GM23338 (cell line): ENCODE measurements at regions not wholly inside any gene's neighbourhood (a gene's known extent, or its start where the extent isn't known, plus 50 kb on each side); places are given as distances from the start of the nearest gene placed in this dataset.

ENCODE experiments used
- ATAC-seq: fragments of 200-7000 bp; cut with Tn5 transposase; 3 replicates; pipeline ENCODE4 v1.9.1; 2020
- DNase-seq: peaks from one replicate; pipeline ENCODE4 v3.0.0-alpha.2; 2015; ENCODE audit warnings: low spot score
- H2AFZ ChIP-seq: fragments of 200-600 bp; sonication (generic); 2 replicates; pipeline ENCODE4 v1.8.0; 2016; ENCODE audit warnings: antibody characterized with exemption, mild to moderate bottlenecking, moderate library complexity
- H3F3A ChIP-seq: fragments of 200-600 bp; sonication (generic); replicated peaks from 2 replicates; pipeline ENCODE4 v1.8.0; 2017; ENCODE audit warnings: antibody characterized with exemption, mixed run types, low read depth
- H3K27ac ChIP-seq: fragments of 200-600 bp; sonication (generic); 2 replicates; pipeline ENCODE4 v1.6.1; 2016; ENCODE audit warnings: low read depth
- H3K27me3 ChIP-seq: fragments of 200-600 bp; sonication (generic); 2 replicates; pipeline ENCODE4 v1.8.0; 2016; ENCODE audit warnings: mild to moderate bottlenecking, mixed run types, moderate library complexity; ENCODE audit not compliant: insufficient read depth
- H3K36me3 ChIP-seq: fragments of 200-600 bp; sonication (generic); 2 replicates; pipeline ENCODE4 v1.8.0; 2016; ENCODE audit warnings: mild to moderate bottlenecking; ENCODE audit not compliant: insufficient read depth
- H3K4me1 ChIP-seq: fragments of 200-600 bp; sonication (generic); 2 replicates; pipeline ENCODE4 v1.8.0; 2016; ENCODE audit warnings: mild to moderate bottlenecking, moderate library complexity; ENCODE audit not compliant: insufficient read depth
- H3K4me2 ChIP-seq: fragments of 200-600 bp; sonication (generic); 2 replicates; pipeline ENCODE4 v1.7.1; 2017; ENCODE audit warnings: mixed run types
- H3K4me3 ChIP-seq: fragments of 200-600 bp; sonication (generic); 2 replicates; pipeline ENCODE4 v1.6.1; 2016; ENCODE audit warnings: mixed run types
- H3K79me2 ChIP-seq: fragments of 200-600 bp; sonication (generic); replicated peaks from 2 replicates; pipeline ENCODE4 v1.8.0; 2017; ENCODE audit warnings: mild to moderate bottlenecking; ENCODE audit not compliant: insufficient read depth
- H3K9me2 ChIP-seq: fragments of 200-600 bp; sonication (generic); 2 replicates; pipeline ENCODE4 v1.8.0; 2017; ENCODE audit not compliant: insufficient read depth
- H4K20me1 ChIP-seq: fragments of 200-600 bp; sonication (generic); replicated peaks from 2 replicates; pipeline ENCODE4 v1.8.0; 2017; ENCODE audit warnings: mild to moderate bottlenecking; ENCODE audit not compliant: insufficient read depth
- H3K27ac Mint-ChIP-seq: 2 replicates; pipeline ENCODE4 v1.8.0; 2020; ENCODE audit warnings: inconsistent platforms, mild to moderate bottlenecking, moderate library complexity, mixed read lengths
- H3K27me3 Mint-ChIP-seq: 3 replicates; pipeline ENCODE4 v1.8.0; 2022; ENCODE audit warnings: low read depth, mild to moderate bottlenecking, moderate library complexity, mixed read lengths, inconsistent platforms; ENCODE audit not compliant: insufficient read depth, poor library complexity
- H3K36me3 Mint-ChIP-seq: 3 replicates; pipeline ENCODE4 v1.8.0; 2021; ENCODE audit warnings: low read depth, mild to moderate bottlenecking, inconsistent platforms, moderate library complexity, mixed read lengths
- H3K4me1 Mint-ChIP-seq: 3 replicates; pipeline ENCODE4 v1.8.0; 2020; ENCODE audit warnings: mild to moderate bottlenecking, inconsistent platforms, mixed read lengths
- H3K4me3 Mint-ChIP-seq: 3 replicates; pipeline ENCODE4 v1.8.0; 2021; ENCODE audit warnings: moderate library complexity, mild to moderate bottlenecking, inconsistent platforms, mixed read lengths
- H3K9me3 Mint-ChIP-seq: 3 replicates; pipeline ENCODE4 v1.8.0; 2020; ENCODE audit warnings: moderate library complexity, mild to moderate bottlenecking, inconsistent platforms, mixed read lengths
- CREB1 ChIP-seq: fragments of 250-450 bp; sonication (Bioruptor Pico); IDR thresholded peaks from 2 replicates; pipeline ENCODE4 v1.5.0; 2020; ENCODE audit warnings: low read depth, mild to moderate bottlenecking, moderate library complexity
- ETS1 ChIP-seq: IDR thresholded peaks from 2 replicates; pipeline ENCODE4 v1.6.1; 2016; ENCODE audit warnings: antibody characterized with exemption
- EZH2 ChIP-seq: fragments of 200-600 bp; sonication (generic); IDR thresholded peaks from one replicate; pipeline ENCODE4 v1.8.0; 2017; ENCODE audit warnings: antibody characterized with exemption, mild to moderate bottlenecking, low read depth; ENCODE audit not compliant: unreplicated experiment
- EZH2phosphoT487 ChIP-seq: fragments of 200-600 bp; sonication (generic); IDR thresholded peaks from one replicate; pipeline ENCODE4 v1.8.1; 2018; ENCODE audit warnings: antibody characterized with exemption; ENCODE audit not compliant: unreplicated experiment
- JUNB ChIP-seq: IDR thresholded peaks from one replicate; pipeline ENCODE4 v1.6.1; 2016; ENCODE audit warnings: antibody characterized with exemption; ENCODE audit not compliant: unreplicated experiment
- NANOG ChIP-seq: IDR thresholded peaks from 2 replicates; pipeline ENCODE4 v1.6.1; 2016; ENCODE audit warnings: antibody characterized with exemption, borderline replicate concordance
- POLR2AphosphoS5 ChIP-seq: IDR thresholded peaks from 2 replicates; pipeline ENCODE4 v1.6.1; 2016; ENCODE audit warnings: antibody characterized with exemption, low read depth
- STAT1 ChIP-seq: IDR thresholded peaks from one replicate; pipeline ENCODE4 v1.6.1; 2016; ENCODE audit warnings: antibody characterized with exemption; ENCODE audit not compliant: unreplicated experiment
- ZNF114 ChIP-seq: fragments of 250-450 bp; sonication (Bioruptor Pico); IDR thresholded peaks from 2 replicates; pipeline ENCODE4 v1.5.0; 2020; ENCODE audit warnings: mild to moderate bottlenecking, moderate library complexity
- ZNF331 ChIP-seq: fragments of 250-450 bp; sonication (Bioruptor Pico); IDR thresholded peaks from 2 replicates; pipeline ENCODE4 v1.5.0; 2020; ENCODE audit warnings: low read depth, mild to moderate bottlenecking, moderate library complexity
- TF ChIP-seq, protein P1 (sequence below), 2 experiments: fragments of 200-600 bp in 1 of 2; sonication (generic) in 1 of 2; conservative IDR thresholded peaks; 2 replicates each; pipeline versions ENCODE4 v1.5.1 to v1.6.1; 2016 to 2017; ENCODE audit warnings: antibody characterized with exemption in 2 of 2, low read depth in 2 of 2, mild to moderate bottlenecking in 2 of 2, moderate library complexity in 1 of 2
- TF ChIP-seq, protein P2 (sequence below): IDR thresholded peaks from one replicate; pipeline ENCODE4 v1.6.1; 2018; ENCODE audit warnings: antibody characterized with exemption; ENCODE audit not compliant: unreplicated experiment

DNA sequence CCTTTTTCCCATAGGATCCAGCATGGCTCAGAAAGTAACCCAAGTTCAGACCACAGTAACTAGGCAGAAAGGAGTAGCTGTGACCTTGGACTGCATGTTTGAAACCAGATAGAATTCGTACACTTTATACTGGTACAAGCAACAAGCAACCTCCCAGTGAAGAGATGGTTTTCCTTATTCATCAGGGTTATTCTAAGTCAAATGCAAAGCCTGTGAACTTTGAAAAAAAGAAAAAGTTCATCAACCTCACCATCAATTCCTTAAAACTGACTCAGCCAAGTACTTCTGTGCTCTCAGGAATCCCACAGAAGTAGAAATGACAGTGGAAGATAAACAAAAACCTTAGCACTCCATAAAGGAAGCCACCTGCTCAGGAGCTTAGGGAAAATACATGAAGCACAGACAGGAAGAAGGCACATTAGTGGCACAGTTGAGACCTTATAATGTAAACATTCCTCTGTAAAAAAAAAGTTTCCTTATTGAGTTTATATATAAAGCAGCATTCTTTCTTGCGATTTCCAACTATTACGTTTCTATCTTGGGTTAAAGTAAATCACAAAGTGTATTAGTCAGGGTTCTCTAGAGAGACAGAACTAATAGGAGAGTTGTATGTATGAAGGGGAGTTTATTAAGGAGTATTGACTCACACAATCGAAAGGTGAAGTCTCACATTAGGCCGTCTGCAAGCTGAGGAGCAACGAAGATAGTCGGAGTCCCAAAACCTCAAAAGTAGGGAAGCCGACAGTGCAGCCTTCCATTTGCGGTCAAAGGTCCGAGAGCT is 398.4 kb downstream of the DAD1 start (continued):
- TF ChIP-seq EZH2 = no peak
- TF ChIP-seq STAT1 = no peak
- TF ChIP-seq EZH2phosphoT487 = no peak
- TF ChIP-seq POLR2AphosphoS5 = no peak
- no peak for TF ChIP-seq ZNF114
- TF ChIP-seq, protein P1, sequence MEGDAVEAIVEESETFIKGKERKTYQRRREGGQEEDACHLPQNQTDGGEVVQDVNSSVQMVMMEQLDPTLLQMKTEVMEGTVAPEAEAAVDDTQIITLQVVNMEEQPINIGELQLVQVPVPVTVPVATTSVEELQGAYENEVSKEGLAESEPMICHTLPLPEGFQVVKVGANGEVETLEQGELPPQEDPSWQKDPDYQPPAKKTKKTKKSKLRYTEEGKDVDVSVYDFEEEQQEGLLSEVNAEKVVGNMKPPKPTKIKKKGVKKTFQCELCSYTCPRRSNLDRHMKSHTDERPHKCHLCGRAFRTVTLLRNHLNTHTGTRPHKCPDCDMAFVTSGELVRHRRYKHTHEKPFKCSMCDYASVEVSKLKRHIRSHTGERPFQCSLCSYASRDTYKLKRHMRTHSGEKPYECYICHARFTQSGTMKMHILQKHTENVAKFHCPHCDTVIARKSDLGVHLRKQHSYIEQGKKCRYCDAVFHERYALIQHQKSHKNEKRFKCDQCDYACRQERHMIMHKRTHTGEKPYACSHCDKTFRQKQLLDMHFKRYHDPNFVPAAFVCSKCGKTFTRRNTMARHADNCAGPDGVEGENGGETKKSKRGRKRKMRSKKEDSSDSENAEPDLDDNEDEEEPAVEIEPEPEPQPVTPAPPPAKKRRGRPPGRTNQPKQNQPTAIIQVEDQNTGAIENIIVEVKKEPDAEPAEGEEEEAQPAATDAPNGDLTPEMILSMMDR (conservative IDR thresholded peaks at IDR 0.05; ENCODE audit: low read depth in 2 of 2) = no peak
- TF ChIP-seq ZNF331 (CRISPR knock-in tag) = no peak

DNA sequence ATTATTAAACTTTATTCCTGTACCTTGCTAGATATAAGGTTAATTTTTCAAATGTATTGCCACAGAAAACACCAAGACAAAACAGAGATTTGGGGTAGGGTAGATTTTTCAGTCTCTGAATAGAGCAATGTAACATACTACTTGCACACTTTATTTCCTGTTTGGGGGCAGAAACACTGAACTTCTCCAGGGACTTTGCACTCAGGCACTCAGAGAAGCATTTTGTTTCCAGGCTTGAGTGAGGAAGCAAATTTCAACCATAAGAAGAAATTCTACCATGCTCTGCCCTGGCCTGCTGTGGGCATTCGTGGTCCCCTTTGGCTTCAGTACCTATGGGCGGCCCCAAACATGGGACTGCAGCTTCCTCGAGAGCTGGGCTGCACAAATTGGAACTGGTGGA is 399.1 kb downstream of the DAD1 start:
- Histone ChIP-seq H3K4me1 (no peaks in the 10 kb centered on the region), H3K4me3 (no peak overlapping the region), H2AFZ (0 out of 2 replicates have a peak overlapping the region, but pooled peaks have one; percentile 38), H3K27ac (no peak overlapping the region), H3K27me3 (no peaks in the 10 kb centered on the region), H3K4me2 (no peak overlapping the region), H3K9me2 (no peaks in the 10 kb centered on the region), H3K79me2 (no peaks in the 10 kb centered on the region), H4K20me1 (no peaks in the 10 kb centered on the region), H3F3A (no peaks in the 10 kb centered on the region), H3K36me3 (no peaks in the 10 kb centered on the region)
- ATAC-seq = no peak
- Mint-ChIP-seq H3K27ac (no peak overlapping the region), H3K4me3 (no peak overlapping the region), H3K36me3 (no peaks in the 10 kb centered on the region), H3K4me1 (no peaks in the 10 kb centered on the region), H3K9me3 (no peaks in the 10 kb centered on the region), H3K27me3 (no peaks in the 10 kb centered on the region)
- no peak for DNase-seq
- TF ChIP-seq ZNF114 (no peak), CREB1 (CRISPR knock-in tag) (no peak), ETS1 (no peak), POLR2AphosphoS5 (no peak), ZNF331 (CRISPR knock-in tag) (no peak), JUNB (no peak), NANOG (no peak), STAT1 (no peak), EZH2 (no peak)
- TF ChIP-seq, protein P1 (conservative IDR thresholded peaks at IDR 0.05; ENCODE audit: low read depth in 2 of 2) = no peak
- TF ChIP-seq, protein P2, sequence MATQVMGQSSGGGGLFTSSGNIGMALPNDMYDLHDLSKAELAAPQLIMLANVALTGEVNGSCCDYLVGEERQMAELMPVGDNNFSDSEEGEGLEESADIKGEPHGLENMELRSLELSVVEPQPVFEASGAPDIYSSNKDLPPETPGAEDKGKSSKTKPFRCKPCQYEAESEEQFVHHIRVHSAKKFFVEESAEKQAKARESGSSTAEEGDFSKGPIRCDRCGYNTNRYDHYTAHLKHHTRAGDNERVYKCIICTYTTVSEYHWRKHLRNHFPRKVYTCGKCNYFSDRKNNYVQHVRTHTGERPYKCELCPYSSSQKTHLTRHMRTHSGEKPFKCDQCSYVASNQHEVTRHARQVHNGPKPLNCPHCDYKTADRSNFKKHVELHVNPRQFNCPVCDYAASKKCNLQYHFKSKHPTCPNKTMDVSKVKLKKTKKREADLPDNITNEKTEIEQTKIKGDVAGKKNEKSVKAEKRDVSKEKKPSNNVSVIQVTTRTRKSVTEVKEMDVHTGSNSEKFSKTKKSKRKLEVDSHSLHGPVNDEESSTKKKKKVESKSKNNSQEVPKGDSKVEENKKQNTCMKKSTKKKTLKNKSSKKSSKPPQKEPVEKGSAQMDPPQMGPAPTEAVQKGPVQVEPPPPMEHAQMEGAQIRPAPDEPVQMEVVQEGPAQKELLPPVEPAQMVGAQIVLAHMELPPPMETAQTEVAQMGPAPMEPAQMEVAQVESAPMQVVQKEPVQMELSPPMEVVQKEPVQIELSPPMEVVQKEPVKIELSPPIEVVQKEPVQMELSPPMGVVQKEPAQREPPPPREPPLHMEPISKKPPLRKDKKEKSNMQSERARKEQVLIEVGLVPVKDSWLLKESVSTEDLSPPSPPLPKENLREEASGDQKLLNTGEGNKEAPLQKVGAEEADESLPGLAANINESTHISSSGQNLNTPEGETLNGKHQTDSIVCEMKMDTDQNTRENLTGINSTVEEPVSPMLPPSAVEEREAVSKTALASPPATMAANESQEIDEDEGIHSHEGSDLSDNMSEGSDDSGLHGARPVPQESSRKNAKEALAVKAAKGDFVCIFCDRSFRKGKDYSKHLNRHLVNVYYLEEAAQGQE = no peak
